HG03442 (cell line): ENCODE measurements at regions not wholly inside any gene's neighbourhood (a gene's known extent, or its start where the extent isn't known, plus 50 kb on each side); places are given as distances from the start of the nearest gene placed in this dataset.

Source experiments
- ATAC-seq: cut with Tn5 transposase; IDR thresholded peaks from one replicate; pipeline ENCODE4 v1.9.1; 2021; ENCODE audit warnings: mild to moderate bottlenecking, moderate library complexity; ENCODE audit not compliant: unreplicated experiment

- no peak for ATAC-seq
Measured at GRCh38 chr11:33646629-33647028, 54.0 kb downstream of the C11orf91 start.

DNA sequence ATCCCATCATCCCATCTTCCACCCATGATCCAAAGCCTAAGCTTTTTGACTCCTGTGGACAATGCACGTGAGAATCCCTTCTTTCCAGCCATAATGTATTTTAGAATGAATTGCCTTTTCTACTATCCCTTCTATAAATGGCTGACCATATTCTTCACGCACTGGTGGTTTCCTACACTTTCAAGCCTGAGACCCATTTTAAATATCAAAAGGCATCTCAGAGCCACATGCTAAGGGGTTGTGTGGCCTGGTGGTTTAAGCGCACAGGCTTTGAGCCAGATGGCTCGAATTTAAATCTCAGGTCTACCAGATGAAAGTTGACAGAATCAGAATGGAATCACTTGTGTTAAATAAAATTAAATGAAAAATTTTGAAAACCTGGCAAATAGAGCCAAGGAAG is 54.5 kb downstream of the C11orf91 start:
- no peak for ATAC-seq

GRCh38 chr11:33645686-33646085 is 54.9 kb downstream of the C11orf91 start:
- no peak for ATAC-seq

DNA sequence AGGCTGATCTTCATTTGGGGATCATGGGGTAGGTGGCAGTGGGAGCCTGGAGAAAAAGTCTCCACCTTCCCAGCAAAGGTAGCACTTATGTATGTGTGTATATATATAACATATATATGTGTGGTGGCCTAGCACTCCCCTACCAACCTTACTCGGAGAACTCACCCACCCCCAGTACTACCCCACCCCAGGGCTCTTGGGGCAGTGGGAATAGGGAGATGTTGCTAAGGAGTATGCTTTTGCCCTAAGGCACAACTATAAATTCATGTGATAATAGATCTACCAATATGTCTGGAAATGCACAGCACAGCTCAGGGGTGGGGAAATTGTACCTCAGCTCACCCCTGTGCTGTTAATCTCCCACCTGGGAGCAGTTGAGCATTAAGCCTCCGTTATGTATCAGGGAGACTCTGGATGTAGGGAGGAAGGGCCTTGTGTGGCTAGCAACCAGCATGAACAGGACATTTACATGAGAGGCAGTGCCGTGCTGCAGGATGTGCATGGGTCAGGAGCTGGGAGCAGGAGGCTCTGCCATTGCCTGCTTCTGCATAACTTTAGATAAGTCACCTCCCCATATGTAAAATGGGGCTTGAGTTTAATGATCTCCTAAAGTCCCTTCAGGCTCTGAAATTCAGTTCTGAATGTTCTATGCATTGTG is 57.3 kb downstream of the C11orf91 start:
- no peak for ATAC-seq

DNA sequence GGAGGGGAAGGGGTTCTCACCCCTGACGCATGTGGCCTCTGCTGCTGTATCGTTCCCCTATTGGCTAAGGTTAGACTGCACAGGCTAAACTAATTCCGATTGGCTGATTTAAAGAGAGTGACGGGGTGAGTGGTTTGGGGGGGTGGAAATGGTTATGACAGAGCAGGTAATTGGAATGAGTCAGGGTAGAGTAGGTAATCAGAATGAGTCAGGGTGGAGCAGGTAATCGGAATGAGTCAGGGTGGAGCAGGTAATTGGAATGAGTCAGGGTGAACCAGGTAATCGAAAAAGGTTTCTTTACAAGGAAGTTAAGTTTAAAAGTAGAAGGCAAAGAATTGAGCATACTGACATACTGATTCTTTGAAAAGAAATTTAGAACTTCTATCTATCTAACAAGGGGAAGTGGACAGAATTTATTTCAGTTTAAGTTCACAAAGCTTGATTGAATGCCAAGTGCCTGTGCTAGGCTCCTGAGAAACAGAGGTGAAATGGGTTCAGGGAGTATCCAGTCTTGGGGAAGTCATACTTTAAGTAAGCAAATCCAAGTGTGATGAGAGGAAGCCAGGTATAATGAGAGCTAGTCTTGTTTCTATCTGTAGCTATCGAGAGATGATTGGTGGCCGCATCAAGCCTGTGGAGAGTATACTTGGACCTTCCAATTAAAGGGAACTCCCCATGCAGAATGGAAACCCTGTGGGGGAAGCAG is 58.0 kb downstream of the C11orf91 start:
- ATAC-seq, result no peak

GRCh38 chr11:33640730-33641371 is 59.8 kb downstream of the C11orf91 start:
- no peak for ATAC-seq

- ATAC-seq, result no peak
Measured at GRCh38 chr11:33638608-33639007, 62.0 kb downstream of the C11orf91 start.

- ATAC-seq, result no peak
Measured at GRCh38 chr11:33636104-33636503, 64.5 kb downstream of the C11orf91 start.

DNA sequence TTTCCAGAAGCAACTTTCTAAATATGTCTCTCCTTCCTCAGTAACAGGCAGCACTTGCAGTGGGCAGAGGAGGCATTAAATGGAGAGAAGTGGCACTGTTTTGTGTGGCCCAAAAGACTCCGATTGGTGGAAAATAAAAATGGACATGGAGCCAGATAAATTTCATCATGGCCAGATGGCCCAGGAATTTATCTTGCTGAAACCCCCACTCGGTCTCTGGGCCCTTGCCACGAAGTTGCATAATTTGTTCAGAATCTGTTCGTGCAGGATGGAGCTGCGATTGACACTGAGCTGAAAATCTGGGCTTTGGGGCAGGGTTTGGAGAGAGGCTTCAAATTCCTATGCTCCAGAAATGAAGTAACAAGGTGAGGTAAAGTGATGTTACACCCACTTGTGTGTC is 65.5 kb downstream of the C11orf91 start:
- no peak for ATAC-seq

GRCh38 chr11:33634291-33634834 is 66.3 kb downstream of the C11orf91 start:
- ATAC-seq, result no peak

DNA sequence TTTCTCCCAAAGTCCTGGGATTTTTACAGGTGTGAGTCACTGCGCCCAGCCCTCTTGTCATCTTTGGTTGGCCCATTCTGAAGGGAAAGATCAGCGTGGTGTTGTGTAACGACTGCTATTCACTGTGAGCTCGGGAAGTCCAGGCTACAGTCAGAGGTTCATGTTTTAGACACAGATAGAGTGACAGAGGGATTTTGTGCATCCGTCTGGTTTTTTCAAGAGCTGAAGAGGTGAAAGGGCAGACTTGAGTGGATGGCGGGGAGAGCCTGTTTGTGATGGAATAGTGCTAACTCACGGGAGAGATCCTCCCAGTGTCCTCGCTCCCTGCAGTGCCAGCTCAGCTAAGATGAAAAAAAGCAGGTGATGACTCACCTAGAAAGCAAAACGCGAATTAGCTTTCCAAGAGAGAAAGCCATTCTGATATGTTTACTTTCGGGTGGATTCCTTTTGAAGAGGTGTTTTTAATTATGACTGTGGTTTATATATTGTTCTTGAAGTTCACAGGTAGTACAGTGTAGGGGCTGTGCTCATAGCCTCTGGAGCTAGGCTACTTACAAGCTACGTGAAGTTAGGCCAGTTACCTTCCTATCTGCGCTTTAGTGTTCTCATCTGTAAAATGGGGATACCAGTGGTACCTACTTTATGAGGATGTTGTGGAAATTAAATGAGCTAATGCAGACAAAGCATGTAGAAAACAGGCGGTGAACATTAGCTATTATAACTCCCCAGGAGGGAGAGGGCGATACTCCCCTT is 67.2 kb downstream of the C11orf91 start:
- ATAC-seq, result no peak

DNA sequence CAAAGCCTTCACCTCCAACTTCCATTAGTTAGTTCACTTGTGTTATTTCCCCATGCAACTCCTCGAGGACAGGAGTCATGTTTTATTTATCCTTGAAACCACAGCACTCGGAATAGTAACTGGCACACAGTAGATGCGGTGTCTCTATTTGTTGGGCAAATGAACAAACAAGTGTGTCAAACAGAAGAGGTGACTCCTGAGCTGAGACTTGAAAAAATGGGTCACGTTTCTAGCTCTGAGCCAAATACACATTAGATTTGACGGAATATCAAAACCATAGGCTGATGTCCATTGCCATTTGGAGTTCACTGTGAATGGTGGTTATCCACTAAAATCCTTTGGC is 68.9 kb downstream of the C11orf91 start:
- ATAC-seq, result no peak

GRCh38 chr11:33630936-33631748 is 69.5 kb downstream of the C11orf91 start:
- ATAC-seq, result no peak

- ATAC-seq, result no peak
Measured at GRCh38 chr11:33624083-33624482, 76.5 kb downstream of the C11orf91 start.

- no peak for ATAC-seq
Measured at GRCh38 chr11:33622806-33623205, 77.8 kb downstream of the C11orf91 start.

DNA sequence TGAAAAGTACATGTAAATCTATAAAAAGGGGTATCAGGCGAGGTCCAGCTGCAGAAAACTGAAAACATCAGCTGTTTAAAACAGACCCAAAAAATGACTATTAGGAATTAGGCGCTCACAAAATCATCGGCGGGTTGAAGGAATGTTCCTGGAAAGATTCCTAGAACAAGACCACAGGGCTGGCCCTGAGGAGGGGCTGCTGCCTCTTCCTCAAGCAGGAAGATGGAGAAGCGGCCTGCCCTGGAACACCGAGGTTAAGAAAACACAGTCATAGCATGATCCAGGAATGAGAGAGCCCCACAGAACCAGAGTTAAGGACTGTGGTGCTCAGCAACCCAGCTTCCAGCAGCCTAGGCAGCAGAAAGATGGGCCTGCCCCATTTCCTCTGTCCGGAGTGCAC is 78.4 kb downstream of the C11orf91 start:
- no peak for ATAC-seq

- no peak for ATAC-seq
Measured at GRCh38 chr11:33620423-33621171, 80.0 kb downstream of the C11orf91 start.

DNA sequence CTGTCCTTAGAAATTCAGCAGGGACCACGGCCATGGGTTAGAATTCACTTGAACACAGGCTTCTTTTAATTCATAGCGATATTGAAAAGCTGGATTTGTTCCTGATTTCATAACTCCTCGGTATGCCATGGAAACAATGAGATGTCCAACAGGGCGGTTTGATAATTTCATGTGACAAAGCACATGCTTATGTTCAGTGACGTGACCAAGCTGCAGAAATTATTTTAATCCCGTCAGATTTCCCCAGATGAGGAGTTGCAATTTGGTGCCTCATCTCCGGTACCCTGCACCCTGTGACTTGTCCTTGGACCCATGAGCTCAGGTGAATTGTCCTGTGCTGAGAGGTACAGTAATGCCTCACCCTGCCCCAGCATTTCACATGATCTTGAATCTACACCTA is 81.7 kb downstream of the C11orf91 start:
- no peak for ATAC-seq

DNA sequence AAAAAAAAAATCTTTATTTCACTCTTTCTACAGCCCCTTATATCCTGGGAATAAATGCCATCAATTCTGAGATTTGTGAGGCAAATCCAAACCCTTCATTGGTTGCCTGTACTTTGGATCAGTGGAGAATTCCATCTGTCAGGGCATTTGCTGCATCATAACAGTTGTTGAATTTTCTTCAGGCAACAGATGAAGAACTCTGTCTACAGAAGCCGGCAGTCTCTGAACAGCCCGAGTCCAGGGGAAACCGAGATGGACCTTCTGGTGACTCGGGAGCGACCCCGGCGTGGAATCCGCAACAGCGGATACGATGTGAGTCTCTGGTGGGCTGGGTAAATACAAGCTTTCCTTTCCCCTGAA is 82.3 kb downstream of the C11orf91 start:
- ATAC-seq, result no peak
